HEK293 (cell line): ENCODE measurements at regions not wholly inside any gene's neighbourhood (a gene's known extent, or its start where the extent isn't known, plus 50 kb on each side); places are given as distances from the start of the nearest gene placed in this dataset.

Source experiments
- CTCF ChIA-PET: fragments of 350-600 bp; formaldehyde crosslinking; extraction: SDS; loops from one replicate; lab custom pipeline; 2021; ENCODE audit warnings: antibody characterized with exemption; lab: Yijun Ruan, JAX
- POLR2A ChIA-PET: fragments of 300-600 bp; formaldehyde crosslinking; extraction: SDS; loops from one replicate; lab custom pipeline; 2020; ENCODE audit warnings: antibody characterized with exemption, inconsistent platforms; lab: Yijun Ruan, JAX
- H3K27ac ChIP-seq: fragments of 200-500 bp; sonication (Bioruptor generic); 2 replicates; pipeline ENCODE4 v1.5.1; 2014; ENCODE audit warnings: low read depth, low read length, control low read depth, inconsistent platforms; ENCODE audit errors: extremely low read depth
- H3K36me3 ChIP-seq, 2 experiments: fragments of 200-500 bp in 1 of 2; sonication (Bioruptor generic) in 1 of 2; 1 replicate in 1 of 2; 2 replicates in 1 of 2; pipeline ENCODE4 v1.5.1; 2014 to 2017; ENCODE audit warnings: inconsistent platforms in 2 of 2, low read length in 2 of 2; ENCODE audit not compliant: control insufficient read depth in 2 of 2, insufficient read depth in 1 of 2
- H3K4me1 ChIP-seq: fragments of 200-500 bp; sonication (Bioruptor generic); 2 replicates; pipeline ENCODE4 v1.5.1; 2014; ENCODE audit warnings: mild to moderate bottlenecking, low read length, inconsistent platforms; ENCODE audit not compliant: control insufficient read depth, insufficient read depth
- H3K4me3 ChIP-seq: 2 replicates; pipeline ENCODE4 v1.5.1; 2011; ENCODE audit warnings: low read depth, mild to moderate bottlenecking, control low read depth, low read length, moderate library complexity
- H3K9me3 ChIP-seq: fragments of 200-500 bp; sonication (Bioruptor generic); 2 replicates; pipeline ENCODE4 v1.5.1; 2014; ENCODE audit warnings: low read depth, low read length, inconsistent platforms; ENCODE audit not compliant: control insufficient read depth, insufficient read depth
- AEBP2 ChIP-seq: fragments of 450-650 bp; formaldehyde crosslinking; IDR thresholded peaks from 2 replicates; pipeline ENCODE4 v1.5.1; 2016; ENCODE audit warnings: missing biosample characterization, missing genetic modification characterization, borderline replicate concordance
- GLI2 ChIP-seq: fragments of 450-650 bp; formaldehyde crosslinking; IDR thresholded peaks from 2 replicates; pipeline ENCODE4; 2017; ENCODE audit warnings: missing biosample characterization, missing genetic modification characterization, low read depth, borderline replicate concordance
- KLF1 ChIP-seq: fragments of 450-650 bp; formaldehyde crosslinking; IDR thresholded peaks from 2 replicates; pipeline ENCODE4 v1.5.1; 2016; ENCODE audit warnings: missing biosample characterization, missing genetic modification characterization
- KLF16 ChIP-seq: fragments of 450-650 bp; formaldehyde crosslinking; IDR thresholded peaks from 2 replicates; pipeline ENCODE4 v1.5.1; 2017; ENCODE audit warnings: missing biosample characterization, missing genetic modification characterization
- MEIS1 ChIP-seq: sonication (generic); formaldehyde crosslinking; IDR thresholded peaks from 2 replicates; pipeline ENCODE4 v1.8.1; 2022; ENCODE audit warnings: missing genetic modification reagents, mild to moderate bottlenecking, borderline replicate concordance
- REST ChIP-seq: fragments of 450-650 bp; formaldehyde crosslinking; IDR thresholded peaks from 2 replicates; pipeline ENCODE4 v1.5.1; 2016; ENCODE audit warnings: missing biosample characterization, missing genetic modification characterization
- ZBTB48 ChIP-seq: fragments of 450-650 bp; formaldehyde crosslinking; IDR thresholded peaks from 2 replicates; pipeline ENCODE4 v1.5.1; 2016; ENCODE audit warnings: missing biosample characterization, missing genetic modification characterization
- ZNF133 ChIP-seq: fragments of 450-650 bp; formaldehyde crosslinking; IDR thresholded peaks from 2 replicates; pipeline ENCODE4 v1.5.1; 2016; ENCODE audit warnings: missing biosample characterization, missing genetic modification characterization
- ZNF18 ChIP-seq: fragments of 450-650 bp; formaldehyde crosslinking; IDR thresholded peaks from 2 replicates; pipeline ENCODE4 v1.5.1; 2016; ENCODE audit warnings: missing biosample characterization, missing genetic modification characterization
- ZNF214 ChIP-seq: fragments of 450-650 bp; formaldehyde crosslinking; IDR thresholded peaks from 2 replicates; pipeline ENCODE4 v1.5.1; 2017; ENCODE audit warnings: missing biosample characterization, mild to moderate bottlenecking, missing genetic modification characterization, borderline replicate concordance
- ZNF24 ChIP-seq: fragments of 450-650 bp; formaldehyde crosslinking; IDR thresholded peaks from 2 replicates; pipeline ENCODE4 v1.5.1; 2016; ENCODE audit warnings: missing biosample characterization, missing genetic modification characterization
- ZNF354C ChIP-seq: fragments of 450-650 bp; formaldehyde crosslinking; IDR thresholded peaks from 2 replicates; pipeline ENCODE4 v1.5.1; 2016; ENCODE audit warnings: missing biosample characterization, missing genetic modification characterization, low read depth, borderline replicate concordance
- ZNF362 ChIP-seq: fragments of 450-650 bp; formaldehyde crosslinking; IDR thresholded peaks from 2 replicates; pipeline ENCODE4 v1.5.1; 2016; ENCODE audit warnings: missing biosample characterization, missing genetic modification characterization
- ZNF600 ChIP-seq: fragments of 450-650 bp; formaldehyde crosslinking; IDR thresholded peaks from 2 replicates; pipeline ENCODE4 v1.5.1; 2016; ENCODE audit warnings: missing biosample characterization, missing genetic modification characterization
- ZNF621 ChIP-seq: fragments of 450-650 bp; formaldehyde crosslinking; IDR thresholded peaks from 2 replicates; pipeline ENCODE4 v1.5.1; 2017; ENCODE audit warnings: missing biosample characterization, missing genetic modification characterization
- ZNF639 ChIP-seq: fragments of 450-650 bp; formaldehyde crosslinking; IDR thresholded peaks from 2 replicates; pipeline ENCODE4 v1.5.1; 2016; ENCODE audit warnings: missing biosample characterization, missing genetic modification characterization
- ZNF677 ChIP-seq: fragments of 450-650 bp; IDR thresholded peaks from 2 replicates; pipeline ENCODE4 v1.5.0; 2018; ENCODE audit warnings: missing biosample characterization, mild to moderate bottlenecking, missing genetic modification characterization, moderate library complexity
- ZNF777 ChIP-seq: fragments of 450-650 bp; formaldehyde crosslinking; IDR thresholded peaks from 2 replicates; pipeline ENCODE4 v1.5.1; 2017; ENCODE audit warnings: missing biosample characterization, missing genetic modification characterization, borderline replicate concordance

- H3K4me1 ChIP-seq: no peaks in the 10 kb centered on the region
- no peak overlapping the region for H3K27ac ChIP-seq
- TF ChIP-seq GLI2 (tag by site-specific recombination): no peak
- TF ChIP-seq ZNF600 (tag by site-specific recombination): no peak
- no peak for TF ChIP-seq ZBTB48
- TF ChIP-seq KLF1 (tag by site-specific recombination): no peak
- TF ChIP-seq ZNF362 (tag by site-specific recombination): no peak
- no peak for TF ChIP-seq ZNF777 (tag by site-specific recombination)
- no peak for TF ChIP-seq ZNF214
- no peak for TF ChIP-seq ZNF133 (tag by site-specific recombination)
- TF ChIP-seq ZNF621 (tag by site-specific recombination): no peak
- ChIA-PET POLR2A (no interaction called here), CTCF (interaction anchor here (0.6 kb wide), 1 partner anchor 17 kb away, joined by 3 read pairs; no protein-coding TSS in a partner anchor)
- no peak overlapping the region for H3K4me3 ChIP-seq
- no peaks in the 10 kb centered on the region for H3K36me3 ChIP-seq
- no peaks in the 10 kb centered on the region for H3K9me3 ChIP-seq
Measured at GRCh38 chr14:101464984-101465794, 96.1 kb upstream of the DIO3 start.

- POLR2A ChIA-PET: no interaction called here
- no peaks in the 10 kb centered on the region for H3K4me1 ChIP-seq
- TF ChIP-seq MEIS1 (CRISPR knock-in tag) (no peak), ZNF24 (no peak), ZNF18 (no peak), ZNF354C (tag by site-specific recombination) (no peak), KLF16 (no peak), REST (tag by site-specific recombination) (no peak), ZNF677 (tag by site-specific recombination) (no peak), ZNF639 (no peak), AEBP2 (tag by site-specific recombination) (no peak), ZNF600 (tag by site-specific recombination) (no peak)
- H3K36me3 ChIP-seq: no peaks in the 10 kb centered on the region
- H3K4me3 ChIP-seq: no peak overlapping the region
- no peak overlapping the region for H3K27ac ChIP-seq
- H3K9me3 ChIP-seq: no peaks in the 10 kb centered on the region
- CTCF ChIA-PET: interaction anchor here (0.6 kb wide), 1 partner anchor 36 kb away, joined by 3 read pairs; no protein-coding TSS in a partner anchor
Measured at GRCh38 chr14:101465795-101466448, 95.4 kb upstream of the DIO3 start.
